GM23338 (cell line): ENCODE measurements at regions not wholly inside any gene's neighbourhood (a gene's known extent, or its start where the extent isn't known, plus 50 kb on each side); places are given as distances from the start of the nearest gene placed in this dataset.

ENCODE experiments used
- CREB1 ChIP-seq: fragments of 250-450 bp; sonication (Bioruptor Pico); IDR thresholded peaks from 2 replicates; pipeline ENCODE4 v1.5.0; 2020; ENCODE audit warnings: low read depth, mild to moderate bottlenecking, moderate library complexity
- CTCF ChIP-seq, 2 experiments: fragments of 200-600 bp in 1 of 2; sonication (generic) in 1 of 2; conservative IDR thresholded peaks; 2 replicates each; pipeline versions ENCODE4 v1.5.1 to v1.6.1; 2016 to 2017; ENCODE audit warnings: antibody characterized with exemption in 2 of 2, low read depth in 2 of 2, mild to moderate bottlenecking in 2 of 2, moderate library complexity in 1 of 2
- ETS1 ChIP-seq: IDR thresholded peaks from 2 replicates; pipeline ENCODE4 v1.6.1; 2016; ENCODE audit warnings: antibody characterized with exemption
- EZH2 ChIP-seq: fragments of 200-600 bp; sonication (generic); IDR thresholded peaks from one replicate; pipeline ENCODE4 v1.8.0; 2017; ENCODE audit warnings: antibody characterized with exemption, mild to moderate bottlenecking, low read depth; ENCODE audit not compliant: unreplicated experiment
- EZH2phosphoT487 ChIP-seq: fragments of 200-600 bp; sonication (generic); IDR thresholded peaks from one replicate; pipeline ENCODE4 v1.8.1; 2018; ENCODE audit warnings: antibody characterized with exemption; ENCODE audit not compliant: unreplicated experiment
- JUNB ChIP-seq: IDR thresholded peaks from one replicate; pipeline ENCODE4 v1.6.1; 2016; ENCODE audit warnings: antibody characterized with exemption; ENCODE audit not compliant: unreplicated experiment
- POLR2AphosphoS5 ChIP-seq: IDR thresholded peaks from 2 replicates; pipeline ENCODE4 v1.6.1; 2016; ENCODE audit warnings: antibody characterized with exemption, low read depth
- REST ChIP-seq: IDR thresholded peaks from one replicate; pipeline ENCODE4 v1.6.1; 2018; ENCODE audit warnings: antibody characterized with exemption; ENCODE audit not compliant: unreplicated experiment
- ZNF114 ChIP-seq: fragments of 250-450 bp; sonication (Bioruptor Pico); IDR thresholded peaks from 2 replicates; pipeline ENCODE4 v1.5.0; 2020; ENCODE audit warnings: mild to moderate bottlenecking, moderate library complexity

GRCh38 chr5:167440846-167441245 is 850.6 kb upstream of the WWC1 start:
- TF ChIP-seq JUNB (no peak), EZH2 (no peak), REST (no peak), CTCF (conservative IDR thresholded peaks at IDR 0.05; ENCODE audit: low read depth in 2 of 2) (no peak), ETS1 (no peak), POLR2AphosphoS5 (no peak), ZNF114 (CRISPR knock-in tag) (no peak), EZH2phosphoT487 (no peak), CREB1 (CRISPR knock-in tag) (no peak)
